SHP77 treated with DMSO at 0.1 percent for 48 hours (cell line): ENCODE measurements at regions not wholly inside any gene's neighbourhood (a gene's known extent, or its start where the extent isn't known, plus 50 kb on each side); places are given as distances from the start of the nearest gene placed in this dataset.
"Not testable (repeated sequence)": the region's sequence is repeated elsewhere in the genome, so short reads cannot be mapped to it uniquely, and the experiment has no call there.

Experiments used
- DNase-seq: peaks from one replicate; lab custom pipeline; 2025; lab: John Stamatoyannopoulos, UW

DNA sequence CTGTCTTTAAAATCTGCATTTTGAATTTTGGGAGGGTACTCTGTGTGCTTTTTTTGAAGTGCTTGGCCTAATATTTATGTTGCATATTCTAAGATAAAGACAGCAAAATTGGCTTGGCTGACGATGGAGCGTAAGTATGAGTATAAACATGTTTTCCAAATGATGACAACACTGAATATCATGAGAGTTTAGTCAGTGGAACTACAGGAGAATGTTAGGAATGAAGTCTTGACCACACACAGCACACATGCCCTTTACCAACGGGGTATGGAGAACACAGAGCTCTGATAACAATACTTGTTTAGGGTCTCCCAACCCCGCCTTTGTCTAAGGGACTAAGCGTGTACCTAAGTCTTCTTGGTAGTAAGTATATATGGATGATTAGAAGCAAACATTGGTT, 253.9 kb upstream of the FZD8 start:
- DNase-seq = no peak

GRCh38 chr10:35895331-35895730, 253.2 kb upstream of the FZD8 start:
- no peak for DNase-seq

DNA sequence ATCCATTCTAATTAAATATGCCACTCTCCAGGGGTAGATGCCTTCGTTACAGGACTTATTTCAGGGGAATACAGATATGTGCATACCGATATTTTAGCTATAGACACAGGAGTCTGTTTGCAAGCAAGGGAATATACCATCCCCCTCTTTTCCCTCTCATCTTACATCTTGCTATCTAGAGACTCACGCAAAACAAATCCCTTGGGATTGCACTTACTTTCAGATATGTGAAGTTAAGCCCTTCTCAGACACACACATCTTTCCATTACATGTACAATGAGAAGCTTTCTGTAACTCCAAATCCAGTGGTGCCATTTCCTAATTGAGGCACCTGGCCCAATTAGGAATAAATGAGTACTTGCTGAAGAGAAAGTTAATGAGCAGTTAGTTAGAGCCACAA, 250.4 kb upstream of the FZD8 start:
- no peak for DNase-seq

DNA sequence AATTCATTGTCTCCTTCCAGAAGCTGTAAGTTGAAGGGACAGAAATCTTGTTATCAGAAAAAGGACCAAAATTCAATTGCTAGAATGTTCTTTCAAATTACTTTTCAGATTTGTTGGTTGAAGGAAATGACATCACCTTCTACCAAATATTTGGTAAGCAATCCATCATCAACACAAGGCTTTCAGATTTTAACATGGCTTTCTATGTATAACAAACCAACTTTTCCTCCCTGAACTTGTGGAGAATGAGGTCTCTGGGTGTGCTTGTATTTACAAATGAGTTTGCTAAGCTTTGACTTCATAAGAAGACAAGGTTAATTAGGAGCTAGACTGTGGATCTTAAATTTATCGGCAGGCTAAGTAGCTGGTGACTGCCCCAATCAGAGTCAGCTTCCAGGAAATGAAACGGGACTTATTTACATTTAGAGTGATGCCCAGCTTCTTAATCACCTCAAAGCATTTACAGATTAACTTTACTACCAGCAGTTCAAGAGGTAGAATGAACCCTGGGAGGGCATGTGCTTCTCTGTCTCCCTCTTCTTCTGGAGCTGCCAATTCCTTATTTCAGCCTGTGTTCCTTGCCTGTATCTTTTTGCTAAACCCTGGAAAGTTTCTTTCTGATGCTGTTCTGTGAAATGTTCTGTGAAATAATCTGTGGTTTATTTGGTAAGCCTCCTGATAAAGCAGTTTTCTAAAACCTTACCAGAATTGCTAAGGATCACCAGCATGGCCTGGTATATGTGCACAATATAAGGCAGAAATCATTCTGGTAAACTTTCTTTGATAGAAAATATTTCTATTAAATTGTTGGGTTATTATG, 248.8 kb upstream of the FZD8 start:
- no peak for DNase-seq

DNA sequence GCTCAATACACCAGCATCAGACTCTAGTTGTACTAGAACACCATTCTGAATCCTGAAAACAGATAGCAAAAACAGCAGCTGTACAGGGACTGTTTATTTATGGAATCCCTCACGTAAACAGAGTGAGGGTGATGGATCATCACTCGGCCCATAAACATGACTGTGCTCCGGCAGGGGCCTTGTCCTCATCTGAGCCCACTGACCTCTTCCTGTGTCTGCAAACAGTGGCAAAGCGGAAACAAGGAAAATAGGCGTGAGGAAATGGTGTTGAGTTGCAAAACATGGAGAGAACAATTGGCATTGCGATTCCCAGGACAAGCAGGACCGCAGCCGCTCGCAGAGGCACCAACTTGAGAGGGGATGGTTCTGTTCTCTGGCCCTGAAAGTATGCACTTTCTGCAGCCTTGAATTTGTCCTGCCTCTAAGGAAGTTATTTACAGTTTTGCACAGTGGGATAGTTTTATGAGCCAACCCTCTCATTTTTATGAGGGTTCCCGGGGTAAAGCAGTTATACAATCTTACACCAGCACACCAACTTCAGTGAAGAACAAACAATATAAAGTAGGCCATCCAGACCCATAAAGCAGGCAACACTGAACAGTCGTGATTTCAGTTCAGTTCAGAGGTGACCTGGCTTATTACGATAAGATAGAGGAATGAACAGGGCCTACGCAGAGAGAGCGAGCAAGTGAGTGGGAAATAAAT, 248.0 kb upstream of the FZD8 start:
- no peak for DNase-seq

DNA sequence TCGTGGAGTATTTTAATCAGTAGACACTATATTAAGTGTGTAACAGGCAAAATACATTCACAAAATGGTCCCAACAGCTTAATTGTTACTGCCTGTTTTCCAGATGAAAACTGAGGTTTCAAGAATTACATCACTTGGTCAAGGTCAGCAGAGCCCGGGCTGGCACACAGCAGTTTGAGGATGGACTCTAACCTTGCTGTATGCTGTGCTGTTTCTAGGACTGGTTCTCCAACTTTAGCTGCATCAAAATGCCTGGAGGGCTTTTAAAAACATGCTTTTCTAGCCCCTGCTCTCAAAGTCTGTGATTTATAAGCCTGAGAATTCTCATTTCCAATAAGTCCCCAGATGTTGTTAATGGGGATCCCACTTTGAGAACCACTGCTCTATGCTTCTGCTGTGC, 247.1 kb upstream of the FZD8 start:
- DNase-seq = no peak

DNA sequence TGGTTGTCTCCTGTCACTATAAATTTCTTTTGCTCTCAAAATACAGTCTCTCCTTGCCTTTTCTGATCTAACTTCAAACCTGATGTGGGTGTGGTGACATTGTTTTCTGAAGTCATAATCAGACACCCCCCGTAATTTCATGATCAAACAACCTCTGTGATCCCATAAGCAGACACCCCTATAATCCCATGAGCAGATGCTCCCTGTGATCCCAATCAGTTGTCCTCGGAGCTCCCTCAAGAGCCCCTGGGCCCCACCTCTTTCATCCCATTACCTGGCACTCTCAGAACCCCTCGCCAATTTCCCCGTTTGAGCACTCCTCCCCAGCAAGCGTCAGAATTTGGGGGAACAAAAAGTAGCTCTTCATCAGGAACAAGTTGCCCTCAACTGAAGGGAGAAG, 246.3 kb upstream of the FZD8 start:
- no peak for DNase-seq

GRCh38 chr10:35887685-35888084, 245.6 kb upstream of the FZD8 start:
- DNase-seq = no peak

DNA sequence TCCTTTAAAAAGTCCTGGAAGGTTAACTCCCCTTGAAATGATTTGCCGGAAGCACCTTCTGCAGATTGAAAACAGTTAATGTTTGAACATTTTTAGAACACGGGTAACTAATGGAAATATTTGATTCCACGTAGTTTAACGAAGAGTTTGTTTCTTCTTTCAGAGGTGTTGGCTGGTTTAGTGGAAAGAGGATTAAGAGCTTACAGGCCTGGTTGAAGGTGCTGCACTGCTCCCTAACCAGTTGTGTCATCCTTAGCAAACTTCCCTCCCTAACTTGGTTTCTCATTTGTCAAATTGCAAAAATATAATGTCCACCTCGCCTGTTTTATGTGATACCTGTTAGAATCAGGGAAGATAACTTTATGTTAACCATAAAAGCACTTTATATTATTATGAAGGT, 243.0 kb upstream of the FZD8 start:
- DNase-seq = no peak

GRCh38 chr10:35884657-35885071, 242.6 kb upstream of the FZD8 start:
- no peak for DNase-seq

DNA sequence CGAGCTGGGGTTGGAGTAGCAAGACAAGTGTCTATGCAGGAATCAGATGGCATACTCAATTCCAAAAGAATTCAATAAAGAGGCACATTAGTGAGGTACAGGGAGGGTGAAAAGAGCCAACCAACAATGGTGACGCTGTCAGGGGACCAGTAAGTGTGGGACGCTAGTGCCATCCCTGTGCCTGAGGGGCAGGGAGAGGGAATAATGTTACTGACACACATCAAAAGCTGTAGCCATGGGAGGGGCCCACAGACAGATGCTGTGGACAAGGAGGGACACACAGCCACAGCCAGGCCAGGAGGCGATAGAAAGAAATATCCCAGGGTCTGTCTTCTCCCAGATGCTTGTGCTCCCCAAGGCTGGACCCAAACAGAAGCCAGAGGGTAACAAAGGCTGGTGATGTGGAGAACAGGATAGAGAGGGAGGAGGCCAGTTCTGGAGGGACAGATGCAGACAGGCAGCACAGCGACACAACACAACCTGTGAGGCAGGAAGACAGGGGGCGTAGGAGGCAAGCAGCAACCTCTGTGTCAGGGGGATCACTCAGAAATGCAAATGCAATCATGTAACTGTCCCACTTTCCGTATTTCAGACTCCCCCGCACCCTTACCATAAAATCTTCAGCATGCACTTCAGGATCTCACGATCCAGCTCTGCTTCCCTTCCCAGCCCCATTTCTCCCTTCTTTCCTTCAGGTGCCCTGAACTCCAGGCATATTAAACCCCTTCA, 240.5 kb upstream of the FZD8 start:
- DNase-seq = no peak

- DNase-seq = no peak
Observed at GRCh38 chr10:35881320-35881719, 239.2 kb upstream of the FZD8 start.

DNA sequence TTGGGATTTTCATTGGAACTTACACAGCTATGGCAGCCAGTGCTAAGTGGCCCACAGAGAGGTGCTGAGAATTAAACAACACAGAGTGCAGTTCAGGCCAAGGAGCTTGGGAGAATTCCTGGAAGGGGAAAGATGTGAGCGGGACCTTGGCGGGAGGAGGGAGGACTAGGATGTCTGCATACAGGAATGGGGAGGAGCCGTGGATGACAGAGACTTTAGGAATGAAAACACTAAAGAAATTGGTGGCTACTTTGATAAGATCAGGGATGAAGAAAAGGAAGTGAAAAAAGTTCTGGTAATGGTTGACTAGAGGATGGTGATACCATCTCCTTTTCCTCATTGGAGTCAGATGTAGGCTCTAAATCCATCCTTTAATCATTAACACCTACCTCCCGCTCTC, 234.2 kb upstream of the FZD8 start:
- no peak for DNase-seq

- DNase-seq = no peak
Observed at GRCh38 chr10:35875016-35875676, 233.1 kb upstream of the FZD8 start.

DNA sequence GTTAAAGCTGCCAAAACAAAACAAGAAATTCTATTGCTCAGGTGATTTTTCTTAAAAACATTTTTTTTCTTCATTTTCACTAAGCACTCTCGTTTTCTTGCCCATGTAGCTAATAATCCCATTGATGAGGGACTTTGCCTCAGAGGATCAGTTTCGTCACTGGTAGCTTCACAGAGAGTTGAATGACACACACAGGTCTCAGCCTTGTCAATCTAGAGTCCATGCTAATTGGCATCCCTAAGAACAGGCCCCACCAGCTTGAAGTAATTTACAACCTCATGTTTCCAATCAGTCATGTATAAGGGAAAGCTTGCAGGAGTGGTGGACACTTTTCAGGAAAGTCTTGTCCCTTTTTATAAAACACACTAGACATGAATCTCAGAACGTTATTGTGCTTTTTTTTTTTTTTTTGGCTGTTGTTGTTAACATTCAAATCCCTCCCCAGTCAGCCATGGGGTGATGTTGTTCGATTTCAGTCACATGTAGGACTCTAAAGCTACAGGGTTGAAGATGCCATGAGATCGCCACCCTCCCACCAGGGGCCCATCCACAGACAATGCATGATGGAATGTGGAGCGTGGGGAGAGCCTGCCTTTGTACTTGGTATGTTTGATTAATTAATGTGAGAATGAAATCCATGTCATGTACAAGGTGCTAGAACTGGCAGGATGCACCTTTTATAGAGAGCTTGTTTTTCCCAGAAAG, 232.4 kb upstream of the FZD8 start:
- no peak for DNase-seq

DNA sequence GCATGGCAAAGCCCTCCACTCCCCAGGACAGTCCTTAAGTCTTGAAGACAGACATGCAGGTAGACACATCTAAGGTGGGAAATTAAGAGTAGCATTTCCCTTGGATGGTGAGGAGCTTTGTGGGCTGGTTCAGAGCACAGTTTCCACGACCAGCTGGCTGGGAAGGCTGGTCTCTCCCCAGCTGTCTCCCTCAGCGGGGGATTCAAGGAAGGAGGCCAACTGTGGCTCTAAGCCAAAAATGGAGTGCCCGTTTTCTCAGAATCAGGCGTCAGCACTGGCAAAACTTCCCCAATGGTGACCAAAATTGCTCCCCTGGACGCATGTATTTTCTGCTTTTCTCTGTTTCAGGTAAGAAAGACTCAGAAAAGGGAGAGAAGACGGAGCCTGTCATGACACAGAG, 230.6 kb upstream of the FZD8 start:
- DNase-seq = no peak

- no peak for DNase-seq
Observed at GRCh38 chr10:35870665-35871310, 228.7 kb upstream of the FZD8 start.

DNA sequence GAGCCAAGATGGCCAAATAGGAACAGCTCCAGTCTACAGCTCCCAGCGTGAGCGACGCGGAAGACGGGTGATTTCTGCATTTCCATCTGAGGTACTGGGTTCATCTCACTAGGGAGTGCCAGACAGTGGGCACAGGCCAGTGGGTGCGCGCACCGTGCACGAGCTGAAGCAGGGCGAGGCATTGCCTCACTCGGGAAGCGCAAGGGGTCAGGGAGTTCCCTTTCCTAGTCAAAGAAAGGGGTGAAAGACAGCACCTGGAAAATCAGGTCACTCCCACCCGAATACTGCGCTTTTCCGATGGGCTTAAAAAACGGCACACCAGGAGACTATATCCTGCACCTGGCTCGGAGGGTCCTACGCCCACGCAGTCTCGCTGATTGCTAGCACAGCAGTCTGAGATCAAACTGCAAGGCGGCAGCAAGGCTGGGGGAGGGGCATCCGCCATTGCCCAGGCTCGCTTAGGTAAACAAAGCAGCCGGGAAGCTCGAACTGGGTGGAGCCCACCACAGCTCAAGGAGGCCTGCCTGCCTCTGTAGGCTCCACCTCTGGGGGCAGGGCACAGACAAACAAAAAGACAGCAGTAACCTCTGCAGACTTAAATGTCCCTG, 216.7 kb upstream of the FZD8 start:
- DNase-seq = not testable (repeated sequence)

DNA sequence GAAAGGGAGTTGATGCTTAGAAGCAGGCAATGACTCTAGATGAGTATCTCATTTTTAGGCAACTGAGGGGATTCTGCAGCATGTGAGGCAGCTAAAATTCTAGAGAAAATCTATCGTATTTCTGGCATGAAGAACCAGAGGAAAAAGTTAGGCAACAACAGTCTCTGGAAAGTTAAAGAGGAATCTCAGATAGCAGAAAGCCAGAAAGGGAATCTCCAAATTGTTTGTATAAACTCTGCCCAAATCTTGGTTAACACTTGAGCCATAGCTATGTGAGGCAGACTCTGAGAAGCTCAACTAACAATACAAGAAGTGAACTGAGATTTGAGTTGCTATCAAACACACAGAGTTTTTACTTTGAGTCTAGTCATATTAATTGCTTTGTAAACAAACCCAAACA, 215.8 kb upstream of the FZD8 start:
- DNase-seq = no peak

DNA sequence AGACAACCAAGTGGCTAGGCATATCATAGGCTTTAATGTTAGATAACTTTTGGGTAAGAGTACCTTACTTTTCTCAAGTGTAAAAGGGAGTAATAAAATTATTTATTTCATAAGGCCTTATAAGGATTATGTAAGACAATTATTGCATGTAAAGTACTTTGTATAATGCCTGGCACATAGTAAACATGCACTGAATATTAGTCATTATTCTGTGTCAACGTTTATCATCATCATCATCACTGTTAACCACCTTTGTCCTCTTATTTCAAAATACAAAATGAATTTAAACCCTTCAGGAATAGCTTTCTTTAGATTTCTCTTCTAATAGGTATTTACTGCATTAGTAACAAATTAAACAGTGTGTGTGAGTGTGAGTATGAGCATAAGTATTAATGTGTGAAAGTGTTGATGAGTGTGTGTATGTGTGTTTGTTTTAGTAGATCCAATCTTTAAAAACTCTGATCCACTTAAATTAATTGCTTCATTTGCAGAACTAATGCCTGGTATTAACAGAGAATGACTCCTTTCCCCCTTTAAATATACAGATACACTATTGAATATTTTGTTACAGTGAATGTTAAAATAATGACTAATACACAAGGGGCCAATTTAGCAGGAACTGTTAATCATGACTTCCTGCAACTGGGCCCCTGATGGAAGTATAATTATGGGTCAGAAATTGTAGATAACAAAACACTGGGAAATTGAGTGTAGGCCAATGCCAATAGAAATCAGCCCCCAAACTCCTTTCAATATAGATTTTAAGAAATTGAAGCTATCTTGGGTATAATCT, 213.3 kb upstream of the FZD8 start:
- no peak for DNase-seq
